8988T (cell line): ENCODE measurements at regions not wholly inside any gene's neighbourhood (a gene's known extent, or its start where the extent isn't known, plus 50 kb on each side); places are given as distances from the start of the nearest gene placed in this dataset.

Experiments used
- DNase-seq: peaks from one replicate; pipeline ENCODE4 v3.0.0; 2011

GRCh38 chr3:73926360-73927202 is 301.8 kb upstream of the PDZRN3 start:
- DNase-seq: no peak

- no peak for DNase-seq
These were observed 300.3 kb upstream of the PDZRN3 start for GRCh38 chr3:73925011-73925410.

GRCh38 chr3:73924048-73924447 is 299.3 kb upstream of the PDZRN3 start:
- no peak for DNase-seq

GRCh38 chr3:73917643-73918042 is 292.9 kb upstream of the PDZRN3 start:
- no peak for DNase-seq

- DNase-seq: no peak
These were observed 291.1 kb upstream of the PDZRN3 start for GRCh38 chr3:73915886-73916285.

- no peak for DNase-seq
These were observed 283.5 kb upstream of the PDZRN3 start for GRCh38 chr3:73908218-73908617.

- DNase-seq: no peak
These were observed 276.9 kb upstream of the PDZRN3 start for GRCh38 chr3:73901686-73902085.

GRCh38 chr3:73894474-73895213 is 269.9 kb upstream of the PDZRN3 start:
- no peak for DNase-seq

GRCh38 chr3:73893089-73893488 is 268.3 kb upstream of the PDZRN3 start:
- DNase-seq: no peak

GRCh38 chr3:73885862-73886261 is 261.1 kb upstream of the PDZRN3 start:
- no peak for DNase-seq

- DNase-seq: no peak
These were observed 259.6 kb upstream of the PDZRN3 start for GRCh38 chr3:73884361-73884760.

GRCh38 chr3:73883497-73883896 is 258.8 kb upstream of the PDZRN3 start:
- DNase-seq: no peak

GRCh38 chr3:73874606-73875369 is 250.0 kb upstream of the PDZRN3 start:
- DNase-seq: no peak

GRCh38 chr3:73874161-73874560 is 249.4 kb upstream of the PDZRN3 start:
- no peak for DNase-seq

- peak; percentile 21 for DNase-seq
These were observed 244.1 kb upstream of the PDZRN3 start for GRCh38 chr3:73868688-73869315.

GRCh38 chr3:73867524-73867923 is 242.8 kb upstream of the PDZRN3 start:
- DNase-seq: no peak

GRCh38 chr3:73866846-73867245 is 242.1 kb upstream of the PDZRN3 start:
- no peak for DNase-seq

GRCh38 chr3:73863546-73864079 is 238.9 kb upstream of the PDZRN3 start:
- DNase-seq: no peak

- no peak for DNase-seq
These were observed 231.1 kb upstream of the PDZRN3 start for GRCh38 chr3:73855813-73856212.

- no peak for DNase-seq
These were observed 223.6 kb upstream of the PDZRN3 start for GRCh38 chr3:73848173-73848906.

GRCh38 chr3:73846951-73847350 is 222.2 kb upstream of the PDZRN3 start:
- DNase-seq: no peak

GRCh38 chr3:73839032-73839431 is 214.3 kb upstream of the PDZRN3 start:
- no peak for DNase-seq
